ENCODE measurements at regions not wholly inside any gene's neighbourhood (a gene's known extent, or its start where the extent isn't known, plus 50 kb on each side); places are given as distances from the start of the nearest gene placed in this dataset.
"Not testable (repeated sequence)": the region's sequence is repeated elsewhere in the genome, so short reads cannot be mapped to it uniquely, and the experiment has no call there.

DNA sequence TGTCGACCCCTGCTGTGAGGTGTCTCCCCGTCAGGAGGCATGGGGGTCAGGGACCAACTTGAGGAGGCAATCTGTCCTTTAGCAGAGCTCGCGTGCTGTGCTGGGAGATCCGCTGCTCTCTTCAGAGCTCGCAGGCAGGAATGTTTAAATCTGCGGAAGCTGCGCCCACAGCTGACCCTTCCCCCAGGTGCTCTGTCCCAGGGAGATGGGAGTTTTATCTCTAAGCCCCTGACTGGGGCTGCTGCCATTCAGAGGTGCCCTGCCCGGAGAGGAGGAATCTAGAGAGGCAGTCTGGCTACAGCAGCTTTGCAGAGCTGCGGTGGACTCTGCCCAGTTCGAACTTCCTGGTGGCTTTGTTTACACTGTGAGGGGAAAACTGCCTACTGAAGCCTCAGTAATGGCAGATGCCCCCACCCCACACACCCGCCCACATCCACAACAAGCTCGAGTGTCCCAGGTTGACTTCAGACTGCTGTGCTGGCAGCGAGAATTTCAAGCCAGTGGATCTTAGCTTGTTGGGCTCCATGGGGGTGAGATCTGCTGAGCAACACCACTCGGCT lies 133.1 kb downstream of the CENPC start:
- not testable (repeated sequence) for H3K27ac Mint-ChIP-seq; H3K27me3 Mint-ChIP-seq (ENCODE audit: low read depth in 3 of 3); H3K4me1 Mint-ChIP-seq; H3K36me3 Mint-ChIP-seq; DNase-seq; H3K4me3 Mint-ChIP-seq
- H3K9me3 Mint-ChIP-seq: peaks cover 12 to 28% (median 24%) of the 10 kb centered on the region in 6 donors

- Mint-ChIP-seq H3K36me3 (no peaks in the 10 kb centered on the region), H3K27me3 (ENCODE audit: low read depth in 3 of 3) (no peaks in the 10 kb centered on the region), H3K9me3 (peaks cover 0 to 15% (median 8%) of the 10 kb centered on the region in 6 donors), H3K27ac (no peak overlapping the region), H3K4me3 (no peak overlapping the region), H3K4me1 (no peaks in the 10 kb centered on the region)
- DNase-seq: no peak
Observed at GRCh38 chr4:67403342-67403741, 142.0 kb downstream of the CENPC start.

- Mint-ChIP-seq H3K36me3 (no peaks in the 10 kb centered on the region), H3K27ac (no peak overlapping the region)
- DNase-seq: no peak
Observed at GRCh38 chr4:67401902-67402301, 143.4 kb downstream of the CENPC start.

GRCh38 chr4:67397931-67398330 lies 147.4 kb downstream of the CENPC start:
- H3K4me3 Mint-ChIP-seq: no peak overlapping the region
- H3K9me3 Mint-ChIP-seq: peaks cover 0 to 2% (median 0%) of the 10 kb centered on the region in 6 donors
- H3K27ac Mint-ChIP-seq: no peak overlapping the region
- H3K36me3 Mint-ChIP-seq: no peaks in the 10 kb centered on the region
- no peak for DNase-seq
- H3K4me1 Mint-ChIP-seq: no peaks in the 10 kb centered on the region
- H3K27me3 Mint-ChIP-seq (ENCODE audit: low read depth in 3 of 3): peaks cover 0 to 5% (median 0%) of the 10 kb centered on the region in 3 donors

More at GRCh38 chr4:67401902-67402301, 143.4 kb downstream of the CENPC start:
- H3K9me3 Mint-ChIP-seq: peaks cover 0 to 7% (median 4%) of the 10 kb centered on the region in 6 donors
- H3K4me3 Mint-ChIP-seq: no peak overlapping the region
- no peaks in the 10 kb centered on the region for H3K4me1 Mint-ChIP-seq
- no peaks in the 10 kb centered on the region for H3K27me3 Mint-ChIP-seq (ENCODE audit: low read depth in 3 of 3)

GRCh38 chr4:67397031-67397430 lies 148.3 kb downstream of the CENPC start:
- no peak for DNase-seq
- H3K4me1 Mint-ChIP-seq: no peaks in the 10 kb centered on the region
- no peaks in the 10 kb centered on the region for H3K36me3 Mint-ChIP-seq
- peaks cover 0 to 5% (median 0%) of the 10 kb centered on the region in 3 donors for H3K27me3 Mint-ChIP-seq (ENCODE audit: low read depth in 3 of 3)
- H3K27ac Mint-ChIP-seq: no peak overlapping the region
- peaks cover 0 to 7% (median 0%) of the 10 kb centered on the region in 6 donors for H3K9me3 Mint-ChIP-seq
- no peak overlapping the region for H3K4me3 Mint-ChIP-seq

- Mint-ChIP-seq H3K27ac (no peak overlapping the region), H3K36me3 (no peaks in the 10 kb centered on the region), H3K4me1 (no peaks in the 10 kb centered on the region), H3K9me3 (peaks cover 0 to 7% (median 0%) of the 10 kb centered on the region in 6 donors), H3K4me3 (no peak overlapping the region), H3K27me3 (ENCODE audit: low read depth in 3 of 3) (peaks cover 0 to 5% (median 3%) of the 10 kb centered on the region in 3 donors)
- no peak for DNase-seq
Observed at GRCh38 chr4:67396008-67396407, 149.3 kb downstream of the CENPC start.

DNA sequence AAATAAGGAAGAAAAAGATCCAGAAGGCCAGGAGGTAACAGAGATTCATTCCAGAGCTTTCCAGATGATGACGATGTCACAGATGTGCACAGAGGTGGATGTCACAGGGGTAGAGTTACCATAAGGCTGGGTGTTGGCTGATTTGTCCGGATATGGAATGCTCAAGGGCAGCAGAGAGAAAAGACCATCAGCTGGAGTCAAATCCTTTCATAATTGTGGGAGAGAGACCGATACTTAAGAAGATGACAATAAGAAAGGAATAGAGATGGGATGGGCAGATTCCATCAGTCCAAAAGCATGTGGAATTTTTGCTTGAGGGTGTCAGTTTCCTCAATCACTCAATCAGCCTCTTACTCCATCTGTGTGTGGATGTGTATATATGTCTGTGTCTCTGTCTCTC lies 150.4 kb downstream of the CENPC start:
- peaks cover 0 to 5% (median 3%) of the 10 kb centered on the region in 3 donors for H3K27me3 Mint-ChIP-seq (ENCODE audit: low read depth in 3 of 3)
- no peak for DNase-seq
- no peaks in the 10 kb centered on the region for H3K4me1 Mint-ChIP-seq
- H3K27ac Mint-ChIP-seq: no peak overlapping the region
- H3K4me3 Mint-ChIP-seq: no peak overlapping the region
- H3K9me3 Mint-ChIP-seq: peaks cover 0 to 7% (median 0%) of the 10 kb centered on the region in 6 donors
- no peaks in the 10 kb centered on the region for H3K36me3 Mint-ChIP-seq

GRCh38 chr4:67393699-67394281 lies 151.5 kb downstream of the CENPC start:
- H3K36me3 Mint-ChIP-seq: no peaks in the 10 kb centered on the region
- no peaks in the 10 kb centered on the region for H3K4me1 Mint-ChIP-seq
- H3K9me3 Mint-ChIP-seq: peaks cover 0 to 7% (median 0%) of the 10 kb centered on the region in 6 donors
- no peak overlapping the region for H3K4me3 Mint-ChIP-seq
- no peak overlapping the region for H3K27ac Mint-ChIP-seq
- H3K27me3 Mint-ChIP-seq (ENCODE audit: low read depth in 3 of 3): peaks cover 0 to 5% (median 3%) of the 10 kb centered on the region in 3 donors
- DNase-seq: peak in 2 of 3 donors; percentile 7 to 19

- Mint-ChIP-seq H3K27me3 (ENCODE audit: low read depth in 3 of 3) (peaks cover 0 to 5% (median 3%) of the 10 kb centered on the region in 3 donors), H3K36me3 (no peaks in the 10 kb centered on the region), H3K4me3 (no peak overlapping the region), H3K27ac (no peak overlapping the region), H3K9me3 (peaks cover 0 to 7% (median 0%) of the 10 kb centered on the region in 6 donors), H3K4me1 (no peaks in the 10 kb centered on the region)
- DNase-seq: no peak
Observed at GRCh38 chr4:67393007-67393406, 152.3 kb downstream of the CENPC start.

- not testable (repeated sequence) for H3K4me3 Mint-ChIP-seq; H3K27me3 Mint-ChIP-seq (ENCODE audit: low read depth in 3 of 3); H3K36me3 Mint-ChIP-seq; H3K4me1 Mint-ChIP-seq; DNase-seq; H3K9me3 Mint-ChIP-seq; H3K27ac Mint-ChIP-seq
Observed at GRCh38 chr4:67381406-67381804, 163.9 kb downstream of the CENPC start.

GRCh38 chr4:67380702-67381405 lies 164.4 kb downstream of the CENPC start:
- not testable (repeated sequence) for H3K4me3 Mint-ChIP-seq

DNA sequence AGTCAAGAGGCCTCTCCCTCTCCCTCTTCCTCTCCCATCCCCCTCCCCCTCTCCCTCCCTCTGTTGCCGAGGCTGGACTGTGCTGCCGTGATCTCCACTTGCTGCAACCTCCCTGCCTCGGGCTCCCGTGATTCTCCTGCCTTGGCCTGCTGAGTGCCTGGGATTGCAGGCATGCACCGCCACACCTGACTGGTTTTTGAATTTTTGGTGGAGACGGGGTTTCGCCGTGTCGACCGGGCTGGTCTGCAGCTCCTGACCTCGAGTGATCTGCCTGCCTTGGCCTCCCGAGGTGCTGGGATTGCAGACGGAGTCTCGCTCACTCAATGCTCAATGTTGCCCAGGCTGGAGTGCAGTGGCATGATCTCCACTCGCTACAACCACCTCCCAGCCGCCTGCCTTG lies 165.1 kb downstream of the CENPC start:
- H3K36me3 Mint-ChIP-seq: no peaks in the 10 kb centered on the region
- H3K4me1 Mint-ChIP-seq: no peaks in the 10 kb centered on the region
- peaks cover 0 to 6% (median 0%) of the 10 kb centered on the region in 6 donors for H3K9me3 Mint-ChIP-seq
- H3K27ac Mint-ChIP-seq: no peak overlapping the region
- H3K27me3 Mint-ChIP-seq (ENCODE audit: low read depth in 3 of 3): peaks cover 0 to 5% (median 0%) of the 10 kb centered on the region in 3 donors
- no peak overlapping the region for H3K4me3 Mint-ChIP-seq
- DNase-seq: no peak

More at GRCh38 chr4:67380702-67381405, 164.4 kb downstream of the CENPC start:
- not testable (repeated sequence) for H3K27me3 Mint-ChIP-seq (ENCODE audit: low read depth in 3 of 3); H3K4me1 Mint-ChIP-seq; H3K9me3 Mint-ChIP-seq; H3K36me3 Mint-ChIP-seq; DNase-seq; H3K27ac Mint-ChIP-seq

GRCh38 chr4:67375291-67375690 lies 170.0 kb downstream of the CENPC start:
- Mint-ChIP-seq H3K4me1 (no peaks in the 10 kb centered on the region), H3K9me3 (peaks cover 0 to 7% (median 0%) of the 10 kb centered on the region in 6 donors), H3K27ac (no peak overlapping the region), H3K27me3 (ENCODE audit: low read depth in 3 of 3) (peaks cover 0 to 4% (median 1%) of the 10 kb centered on the region in 3 donors), H3K36me3 (no peaks in the 10 kb centered on the region), H3K4me3 (no peak overlapping the region)
- no peak for DNase-seq

- H3K9me3 Mint-ChIP-seq: peaks cover 0 to 6% (median 0%) of the 10 kb centered on the region in 6 donors
- no peak overlapping the region for H3K27ac Mint-ChIP-seq
- no peaks in the 10 kb centered on the region for H3K36me3 Mint-ChIP-seq
- no peak overlapping the region for H3K4me3 Mint-ChIP-seq
- no peak for DNase-seq
- no peaks in the 10 kb centered on the region for H3K4me1 Mint-ChIP-seq
- peaks cover 1 to 11% (median 1%) of the 10 kb centered on the region in 3 donors for H3K27me3 Mint-ChIP-seq (ENCODE audit: low read depth in 3 of 3)
Observed at GRCh38 chr4:67371615-67372014, 173.7 kb downstream of the CENPC start.

Data from immature natural killer cell (primary cell).